Osteoblast (primary cell): ENCODE measurements at regions not wholly inside any gene's neighbourhood (a gene's known extent, or its start where the extent isn't known, plus 50 kb on each side); places are given as distances from the start of the nearest gene placed in this dataset.

ENCODE experiments used
- DNase-seq: peaks from one replicate; pipeline ENCODE4 v3.0.0; 2011; ENCODE audit warnings: low spot score, mixed read lengths; ENCODE audit not compliant: insufficient read length; ENCODE audit errors: missing footprints
- H2AFZ ChIP-seq: 2 replicates; pipeline ENCODE4 v1.6.0; 2011; ENCODE audit warnings: mild to moderate bottlenecking, low read length
- H3K27ac ChIP-seq: 2 replicates; pipeline ENCODE4 v1.5.1; 2011; ENCODE audit warnings: mild to moderate bottlenecking, low read depth, low read length, moderate library complexity
- H3K27me3 ChIP-seq: 2 replicates; pipeline ENCODE4 v1.6.0; 2012; ENCODE audit warnings: mild to moderate bottlenecking, control low read depth, inconsistent platforms, low read length, moderate library complexity; ENCODE audit not compliant: insufficient read depth
- H3K36me3 ChIP-seq: 2 replicates; pipeline ENCODE4 v1.5.1; 2011; ENCODE audit warnings: mild to moderate bottlenecking, low read length, control low read depth, moderate library complexity; ENCODE audit not compliant: insufficient read depth
- H3K4me1 ChIP-seq: 2 replicates; pipeline ENCODE4 v1.5.1; 2011; ENCODE audit warnings: mild to moderate bottlenecking, low read length, control low read depth, moderate library complexity; ENCODE audit not compliant: insufficient read depth
- H3K4me2 ChIP-seq: 2 replicates; pipeline ENCODE4 v1.6.0; 2011; ENCODE audit warnings: mild to moderate bottlenecking, low read length; ENCODE audit not compliant: insufficient read depth
- H3K4me3 ChIP-seq: fragments of 200-600 bp; sonication (generic); 3 replicates; pipeline ENCODE4 v1.5.1; 2012; ENCODE audit warnings: mild to moderate bottlenecking, low read length, inconsistent platforms; ENCODE audit not compliant: insufficient read depth
- H3K79me2 ChIP-seq: 2 replicates; pipeline ENCODE4 v1.6.0; 2012; ENCODE audit warnings: mild to moderate bottlenecking, low read length, control low read depth, inconsistent platforms; ENCODE audit not compliant: insufficient read depth
- H3K9me3 ChIP-seq: 2 replicates; pipeline ENCODE4 v1.5.1; 2011; ENCODE audit warnings: low read depth, low read length, control low read depth
- H4K20me1 ChIP-seq: 2 replicates; pipeline ENCODE4 v1.6.0; 2012; ENCODE audit warnings: mild to moderate bottlenecking, low read length, control low read depth; ENCODE audit not compliant: insufficient read depth
- TF ChIP-seq, protein P1 (sequence below): IDR thresholded peaks from 2 replicates; pipeline ENCODE4 v1.5.1; 2011; ENCODE audit warnings: mild to moderate bottlenecking, low read depth, low read length, moderate library complexity; ENCODE audit errors: extremely low read depth

DNA sequence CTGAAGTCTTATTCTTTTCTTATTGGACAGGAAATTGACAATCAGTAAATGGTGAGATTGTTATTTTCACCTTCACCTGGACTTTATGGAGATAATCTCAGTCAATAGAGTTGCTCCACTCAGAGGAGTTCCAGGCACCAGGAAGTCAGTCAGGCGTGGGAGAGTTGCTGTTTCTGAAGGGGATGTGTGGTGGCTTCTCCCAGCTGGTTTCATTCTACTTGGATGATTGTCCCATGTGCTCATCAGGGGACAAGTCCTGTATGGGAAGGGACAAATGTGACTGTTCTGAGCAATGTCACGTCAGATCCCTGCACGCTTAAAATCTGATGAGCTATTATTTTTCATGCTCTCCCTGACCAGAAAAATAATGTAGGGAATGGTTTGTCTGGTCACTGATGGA lies 222.5 kb upstream of the PITRM1 start:
- Histone ChIP-seq H3K36me3 (no peaks in the 10 kb centered on the region), H2AFZ (no peak overlapping the region), H3K79me2 (no peaks in the 10 kb centered on the region), H3K4me2 (no peak overlapping the region), H3K4me3 (no peak overlapping the region), H3K27me3 (peaks cover 66% of the 10 kb centered on the region), H3K27ac (no peak overlapping the region), H4K20me1 (no peaks in the 10 kb centered on the region), H3K4me1 (no peaks in the 10 kb centered on the region), H3K9me3 (peaks cover 6% of the 10 kb centered on the region)
- TF ChIP-seq, protein P1, sequence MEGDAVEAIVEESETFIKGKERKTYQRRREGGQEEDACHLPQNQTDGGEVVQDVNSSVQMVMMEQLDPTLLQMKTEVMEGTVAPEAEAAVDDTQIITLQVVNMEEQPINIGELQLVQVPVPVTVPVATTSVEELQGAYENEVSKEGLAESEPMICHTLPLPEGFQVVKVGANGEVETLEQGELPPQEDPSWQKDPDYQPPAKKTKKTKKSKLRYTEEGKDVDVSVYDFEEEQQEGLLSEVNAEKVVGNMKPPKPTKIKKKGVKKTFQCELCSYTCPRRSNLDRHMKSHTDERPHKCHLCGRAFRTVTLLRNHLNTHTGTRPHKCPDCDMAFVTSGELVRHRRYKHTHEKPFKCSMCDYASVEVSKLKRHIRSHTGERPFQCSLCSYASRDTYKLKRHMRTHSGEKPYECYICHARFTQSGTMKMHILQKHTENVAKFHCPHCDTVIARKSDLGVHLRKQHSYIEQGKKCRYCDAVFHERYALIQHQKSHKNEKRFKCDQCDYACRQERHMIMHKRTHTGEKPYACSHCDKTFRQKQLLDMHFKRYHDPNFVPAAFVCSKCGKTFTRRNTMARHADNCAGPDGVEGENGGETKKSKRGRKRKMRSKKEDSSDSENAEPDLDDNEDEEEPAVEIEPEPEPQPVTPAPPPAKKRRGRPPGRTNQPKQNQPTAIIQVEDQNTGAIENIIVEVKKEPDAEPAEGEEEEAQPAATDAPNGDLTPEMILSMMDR = no peak
- DNase-seq = no peak

DNA sequence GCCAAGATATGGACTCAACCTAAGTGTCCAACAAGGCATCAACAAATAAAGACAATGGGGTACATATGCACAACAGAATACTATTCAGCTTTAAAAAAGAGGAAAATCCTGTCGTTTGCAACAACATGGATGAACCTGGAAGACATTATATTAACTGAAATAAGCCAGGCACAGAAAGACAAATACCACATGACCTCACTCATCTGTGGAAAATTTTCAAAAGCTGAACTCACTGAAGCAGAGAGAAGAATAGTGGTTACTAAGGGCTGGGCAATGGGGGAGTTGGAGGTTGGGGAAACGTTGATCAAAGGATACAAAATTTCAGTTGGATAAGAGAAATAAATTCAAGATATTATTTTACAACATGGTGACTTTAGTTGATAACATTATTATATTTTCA lies 221.4 kb upstream of the PITRM1 start:
- Histone ChIP-seq H3K27ac (no peak overlapping the region), H3K9me3 (peaks cover 6% of the 10 kb centered on the region), H3K4me1 (no peaks in the 10 kb centered on the region), H2AFZ (no peak overlapping the region), H3K36me3 (no peaks in the 10 kb centered on the region), H3K79me2 (no peaks in the 10 kb centered on the region), H3K4me3 (no peak overlapping the region), H3K27me3 (peaks cover 67% of the 10 kb centered on the region), H4K20me1 (no peaks in the 10 kb centered on the region), H3K4me2 (no peak overlapping the region)
- no peak for DNase-seq
- TF ChIP-seq, protein P1 = no peak

DNA sequence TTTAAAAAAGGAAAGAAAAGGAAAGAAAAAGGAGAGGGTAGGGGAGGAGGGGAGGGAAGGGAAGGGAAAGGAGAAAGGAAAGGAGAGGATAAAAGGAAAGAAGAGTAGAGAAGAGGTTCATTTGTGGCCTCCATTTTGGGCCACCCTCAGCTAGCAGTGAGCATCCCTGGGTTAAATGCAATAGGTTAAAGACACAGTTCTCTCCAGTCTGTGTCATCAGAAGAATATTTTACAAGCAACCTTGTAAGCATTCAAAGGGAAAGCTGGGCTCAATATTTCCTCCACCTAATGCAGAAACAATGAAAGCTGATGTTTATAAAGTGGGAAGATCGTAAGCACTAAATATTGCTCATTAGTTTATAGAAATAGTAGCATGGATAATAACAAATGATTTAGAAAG lies 219.1 kb upstream of the PITRM1 start:
- Histone ChIP-seq H3K79me2 (no peaks in the 10 kb centered on the region), H3K27ac (no peak overlapping the region), H3K4me3 (no peak overlapping the region), H3K27me3 (peaks cover 68% of the 10 kb centered on the region), H3K36me3 (no peaks in the 10 kb centered on the region), H3K9me3 (peaks cover 6% of the 10 kb centered on the region), H3K4me2 (no peak overlapping the region), H4K20me1 (no peaks in the 10 kb centered on the region), H2AFZ (no peak overlapping the region), H3K4me1 (no peaks in the 10 kb centered on the region)
- TF ChIP-seq, protein P1 = no peak
- DNase-seq = no peak

DNA sequence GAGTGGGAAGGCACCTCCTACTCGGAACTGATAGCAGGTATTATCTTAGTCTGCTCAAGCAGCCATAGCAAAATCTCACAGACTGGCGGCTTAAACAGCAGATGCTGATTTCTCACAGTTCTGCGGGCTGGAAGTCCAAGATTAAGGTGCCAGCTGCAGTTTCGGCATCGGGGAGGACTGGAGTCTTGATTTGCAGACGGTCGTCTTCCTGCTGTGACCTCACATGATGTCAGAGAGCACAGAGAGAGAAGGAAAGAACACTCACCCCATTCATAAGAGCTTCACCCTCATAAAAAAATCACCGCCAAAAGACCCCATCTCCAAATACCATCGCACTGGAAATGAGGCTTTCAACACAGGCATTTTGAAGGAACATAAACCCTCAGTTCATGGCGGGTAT lies 216.5 kb upstream of the PITRM1 start:
- no peak for DNase-seq
- Histone ChIP-seq H3K27me3 (peaks cover 54% of the 10 kb centered on the region), H3K4me3 (no peak overlapping the region), H3K36me3 (no peaks in the 10 kb centered on the region), H3K4me2 (no peak overlapping the region), H3K4me1 (no peaks in the 10 kb centered on the region), H3K79me2 (no peaks in the 10 kb centered on the region), H2AFZ (no peak overlapping the region), H3K27ac (no peak overlapping the region), H4K20me1 (no peaks in the 10 kb centered on the region), H3K9me3 (no peaks in the 10 kb centered on the region)
- TF ChIP-seq, protein P1 = no peak
